H1 (cell line): ENCODE measurements at regions not wholly inside any gene's neighbourhood (a gene's known extent, or its start where the extent isn't known, plus 50 kb on each side); places are given as distances from the start of the nearest gene placed in this dataset.

Source experiments
- CTCF ChIA-PET: fragments of 300-600 bp; sonication (Branson Sonifier 250); formaldehyde crosslinking; loops from one replicate; lab custom pipeline; 2021; ENCODE audit not compliant: partially characterized antibody; lab: Charles Lee
- POLR2A ChIA-PET: fragments of 300-600 bp; sonication (Branson Sonifier 250); formaldehyde crosslinking; loops from one replicate; lab custom pipeline; 2021; ENCODE audit warnings: inconsistent platforms; ENCODE audit not compliant: partially characterized antibody; lab: Charles Lee
- DNase-seq, 2 experiments: peaks; one replicate each; pipeline versions ENCODE4 v3.0.0 to v3.0.0-alpha.2; 2010 to 2022; ENCODE audit warnings: low spot score in 2 of 2, low read depth in 1 of 2, mixed read lengths in 1 of 2
- FAIRE-seq: peaks from 2 replicates; lab custom pipeline; 2011; peaks lifted over from hg19 to GRCh38; lab: Jason Lieb, UNC
- H2AFZ ChIP-seq: 2 replicates; pipeline ENCODE4 v1.8.1; 2012; ENCODE audit warnings: low read length, inconsistent platforms
- H2AK5ac ChIP-seq: 2 replicates; pipeline ENCODE4 v1.6.1; 2013; ENCODE audit warnings: low read depth, low read length
- H2BK120ac ChIP-seq: replicated peaks from 2 replicates; pipeline ENCODE3; 2013; ENCODE audit warnings: low read depth, low read length, inconsistent platforms
- H2BK12ac ChIP-seq: 2 replicates; pipeline ENCODE4 v1.6.1; 2013; ENCODE audit warnings: low read depth, low read length
- H2BK15ac ChIP-seq: 2 replicates; pipeline ENCODE4 v1.6.1; 2013; ENCODE audit warnings: low read length
- H2BK20ac ChIP-seq: 2 replicates; pipeline ENCODE4 v1.6.1; 2013; ENCODE audit warnings: low read length
- H2BK5ac ChIP-seq: 2 replicates; pipeline ENCODE4 v1.6.1; 2013; ENCODE audit warnings: low read depth, low read length
- H3K14ac ChIP-seq: 2 replicates; pipeline ENCODE4 v1.6.1; 2013; ENCODE audit warnings: inconsistent platforms; ENCODE audit not compliant: insufficient read length
- H3K18ac ChIP-seq: 2 replicates; pipeline ENCODE4 v1.6.1; 2013; ENCODE audit warnings: low read length; ENCODE audit errors: extremely low read depth
- H3K23ac ChIP-seq: 2 replicates; pipeline ENCODE4 v1.6.1; 2013; ENCODE audit warnings: inconsistent platforms; ENCODE audit not compliant: insufficient read length
- H3K23me2 ChIP-seq: 2 replicates; pipeline ENCODE4 v1.6.1; 2013; ENCODE audit warnings: low read depth, low read length
- H3K27ac ChIP-seq: 2 replicates; pipeline ENCODE4 v1.6.1; 2011; ENCODE audit warnings: low read depth, low read length, inconsistent platforms
- H3K27me3 ChIP-seq, 4 experiments: replicated peaks in 1 of 4; 1 replicate in 1 of 4; 2 replicates in 3 of 4; pipeline versions ENCODE4 v1.6.1 to v1.8.1; 2011 to 2013; ENCODE audit warnings: low read length in 3 of 4, mild to moderate bottlenecking in 3 of 4, inconsistent platforms in 2 of 4, mixed read lengths in 2 of 4, moderate library complexity in 1 of 4; ENCODE audit not compliant: control insufficient read depth in 3 of 4, insufficient read depth in 3 of 4; ENCODE audit errors: extremely low read depth in 1 of 4
- H3K36me3 ChIP-seq, 4 experiments: 2 replicates each; pipeline versions ENCODE4 v1.6.1 to v1.8.1; 2011 to 2013; ENCODE audit warnings: mild to moderate bottlenecking in 4 of 4, low read length in 3 of 4, moderate library complexity in 2 of 4, control low read depth in 1 of 4, inconsistent platforms in 1 of 4; ENCODE audit not compliant: insufficient read depth in 4 of 4, control insufficient read depth in 2 of 4
- H3K4ac ChIP-seq: replicated peaks from 2 replicates; pipeline ENCODE3; 2013; ENCODE audit warnings: low read length, low read depth, mixed read lengths, inconsistent platforms; ENCODE audit not compliant: insufficient read length
- H3K4me1 ChIP-seq, 4 experiments: replicated peaks in 1 of 4; 1 replicate in 1 of 4; 2 replicates in 3 of 4; pipeline versions ENCODE4 v1.6.1 to v1.8.1; 2011 to 2013; ENCODE audit warnings: low read length in 3 of 4, inconsistent platforms in 2 of 4, mixed read lengths in 1 of 4; ENCODE audit not compliant: insufficient read depth in 4 of 4, control insufficient read depth in 3 of 4
- H3K4me2 ChIP-seq, 2 experiments: 2 replicates each; pipeline versions ENCODE4 v1.6.1 to v1.8.1; 2011 to 2013; ENCODE audit warnings: low read depth in 2 of 2, low read length in 2 of 2, control low read depth in 1 of 2, inconsistent platforms in 1 of 2, mild to moderate bottlenecking in 1 of 2; ENCODE audit not compliant: insufficient read depth in 1 of 2
- H3K4me3 ChIP-seq, 4 experiments: fragments of 200-600, 300-600 bp in 1 of 4; sonication (generic), shearing (Covaris generic), sonication (Bioruptor Twin) in 1 of 4; 2 replicates each; pipeline versions ENCODE4 v1.5.1 to v1.8.1; 2011 to 2016; ENCODE audit warnings: low read length in 4 of 4, low read depth in 3 of 4, control low read depth in 2 of 4, inconsistent platforms in 2 of 4, mild to moderate bottlenecking in 2 of 4, mixed read lengths in 1 of 4, moderate library complexity in 1 of 4; ENCODE audit not compliant: insufficient read depth in 2 of 4; ENCODE audit errors: extremely low read depth in 1 of 4
- H3K56ac ChIP-seq: replicated peaks from 2 replicates; pipeline ENCODE3; 2013; ENCODE audit warnings: low read depth, mild to moderate bottlenecking, mixed read lengths, low read length, inconsistent platforms; ENCODE audit not compliant: insufficient read length
- H3K79me1 ChIP-seq: 2 replicates; pipeline ENCODE4 v1.6.1; 2013; ENCODE audit warnings: low read depth, low read length, control low read depth
- H3K79me2 ChIP-seq, 2 experiments: 2 replicates each; pipeline versions ENCODE4 v1.6.1 to v1.8.1; 2012 to 2013; ENCODE audit warnings: low read length in 2 of 2, mild to moderate bottlenecking in 2 of 2, inconsistent platforms in 1 of 2; ENCODE audit not compliant: insufficient read depth in 2 of 2, control insufficient read depth in 1 of 2
- H3K9ac ChIP-seq, 4 experiments: replicated peaks in 1 of 4; 1 replicate in 1 of 4; 2 replicates in 3 of 4; pipeline versions ENCODE4 v1.6.1 to v1.8.1; 2011 to 2013; ENCODE audit warnings: low read depth in 3 of 4, low read length in 3 of 4, control low read depth in 2 of 4, mild to moderate bottlenecking in 2 of 4, moderate library complexity in 2 of 4, inconsistent platforms in 1 of 4; ENCODE audit errors: extremely low read depth in 1 of 4
- H3K9me3 ChIP-seq, 2 experiments: 2 replicates each; pipeline versions ENCODE4 v1.6.1 to v1.8.1; 2012 to 2013; ENCODE audit warnings: mild to moderate bottlenecking in 2 of 2, moderate library complexity in 2 of 2, control low read depth in 1 of 2, inconsistent platforms in 1 of 2, low read depth in 1 of 2, low read length in 1 of 2, mixed read lengths in 1 of 2; ENCODE audit not compliant: insufficient read depth in 2 of 2
- H4K20me1 ChIP-seq, 2 experiments: replicated peaks in 1 of 2; 2 replicates each; pipeline versions ENCODE3 to v1.8.1; 2011 to 2013; ENCODE audit warnings: inconsistent platforms in 2 of 2, low read length in 2 of 2, mild to moderate bottlenecking in 1 of 2; ENCODE audit not compliant: insufficient read depth in 2 of 2, control insufficient read depth in 1 of 2
- H4K5ac ChIP-seq: 2 replicates; pipeline ENCODE4 v1.6.1; 2013; ENCODE audit warnings: low read length, low read depth, mixed read lengths, inconsistent platforms; ENCODE audit not compliant: insufficient read length
- H4K8ac ChIP-seq: 2 replicates; pipeline ENCODE4 v1.8.0; 2013; ENCODE audit warnings: mild to moderate bottlenecking, moderate library complexity, low read length, inconsistent platforms; ENCODE audit not compliant: insufficient read depth; ENCODE audit errors: extremely low read depth
- H4K91ac ChIP-seq: replicated peaks from 2 replicates; pipeline ENCODE3; 2013; ENCODE audit warnings: low read length, mixed read lengths, inconsistent platforms; ENCODE audit not compliant: insufficient read length
- ASH2L ChIP-seq: fragments of 200-600, 300-600 bp; sonication (generic); IDR thresholded peaks from one replicate; pipeline ENCODE4 v1.7.1; 2017; ENCODE audit warnings: low read length
- SIRT6 ChIP-seq: IDR thresholded peaks from one replicate; pipeline ENCODE4 v1.7.1; 2012; ENCODE audit warnings: low read length, inconsistent platforms
- SUZ12 ChIP-seq: fragments of 200-600 bp; sonication (generic); IDR thresholded peaks from 2 replicates; pipeline ENCODE4 v1.6.1; 2012; ENCODE audit warnings: mild to moderate bottlenecking, inconsistent platforms, low read length, moderate library complexity, mixed read lengths
- YY1 ChIP-seq: IDR thresholded peaks from 2 replicates; pipeline ENCODE4 v1.6.1; 2011; ENCODE audit warnings: low read depth, mild to moderate bottlenecking, low read length
- WGBS, 2 experiments: shearing (Covaris generic) in 1 of 2; methylation state at CpG; one replicate each; pipeline versions ENCODE4 v1.1.6 to v1.1.7; 2013 to 2015; ENCODE audit warnings: low lambda C conversion rate in 2 of 2, mixed read lengths in 2 of 2, inconsistent platforms in 1 of 2, low coverage in 1 of 2, missing lambda C conversion rate in 1 of 2; ENCODE audit not compliant: insufficient replicate concordance in 2 of 2, insufficient coverage in 1 of 2, insufficient read length in 1 of 2; ENCODE audit errors: extremely low coverage in 1 of 2, missing lambda C conversion rate in 1 of 2; 5-methylcytosine and 5-hydroxymethylcytosine counted together
- TF ChIP-seq, protein P1 (sequence below): IDR thresholded peaks from 2 replicates; pipeline ENCODE4 v1.6.1; 2011; ENCODE audit warnings: low read depth, mild to moderate bottlenecking, low read length; ENCODE audit not compliant: insufficient read depth

DNA sequence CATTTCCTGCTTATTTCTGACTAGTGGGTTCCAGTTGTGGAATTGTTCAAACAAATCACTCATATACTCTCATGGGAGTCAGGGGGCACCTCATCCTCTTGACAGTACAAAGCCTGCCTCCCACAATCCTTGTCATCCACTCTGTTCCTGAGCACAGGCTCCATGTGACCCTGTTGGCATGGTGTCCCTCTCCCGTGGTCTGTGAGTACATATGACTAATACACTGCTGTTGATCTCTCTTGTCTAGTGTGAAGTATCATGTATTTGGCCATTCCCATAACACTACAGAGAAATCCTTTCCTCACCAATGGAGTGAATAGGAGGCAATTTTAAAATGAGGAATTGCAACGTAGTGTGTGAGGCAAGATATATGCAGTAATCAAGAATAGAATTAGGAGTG lies 185.3 kb downstream of the OGFRL1 start:
- Histone ChIP-seq H3K79me1 (no peaks in the 10 kb centered on the region), H2AK5ac (no peak overlapping the region), H2BK12ac (no peak overlapping the region), H2BK120ac (no peak overlapping the region), H3K79me2 (no peaks in the 10 kb centered on the region), H4K5ac (no peak overlapping the region), H3K56ac (no peak overlapping the region), H3K18ac (no peak overlapping the region), H3K4ac (no peak overlapping the region), H4K91ac (no peak overlapping the region), H2BK5ac (no peak overlapping the region), H3K27ac (no peak overlapping the region), H2BK15ac (no peak overlapping the region), H4K8ac (no peak overlapping the region), H3K23me2 (peaks cover 2% of the 10 kb centered on the region; the same call in 1 of the 2 replicates), H3K27me3 (no peaks in the 10 kb centered on the region), H2AFZ (no peak overlapping the region), H3K9me3 (no peaks in the 10 kb centered on the region), H3K4me1 (peaks cover 0 to 4% (median 0%) of the 10 kb centered on the region in 4 experiments; a peak in 1 of 7 replicates), H3K14ac (no peak overlapping the region), H3K4me3 (no peak overlapping the region), H3K9ac (no peak overlapping the region), H3K36me3 (no peaks in the 10 kb centered on the region), H3K4me2 (no peak overlapping the region), H3K23ac (no peak overlapping the region), H2BK20ac (no peak overlapping the region), H4K20me1 (no peaks in the 10 kb centered on the region)
- ChIA-PET CTCF (no interaction called here), POLR2A (no interaction called here)
- 98% methylated on average over 2 of the region's 2 CpGs; no CpG with 5 or more reads in 1 of the 2 experiments for WGBS, 2 experiments
- DNase-seq (no peak), FAIRE-seq (no peak)
- no peak for TF ChIP-seq ASH2L
- TF ChIP-seq, protein P1, sequence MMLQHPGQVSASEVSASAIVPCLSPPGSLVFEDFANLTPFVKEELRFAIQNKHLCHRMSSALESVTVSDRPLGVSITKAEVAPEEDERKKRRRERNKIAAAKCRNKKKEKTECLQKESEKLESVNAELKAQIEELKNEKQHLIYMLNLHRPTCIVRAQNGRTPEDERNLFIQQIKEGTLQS, result no peak
- TF ChIP-seq SIRT6, result no peak
- no peak for TF ChIP-seq SUZ12
- TF ChIP-seq YY1, result no peak
